ENCODE measurements at regions not wholly inside any gene's neighbourhood (a gene's known extent, or its start where the extent isn't known, plus 50 kb on each side); places are given as distances from the start of the nearest gene placed in this dataset.

GRCh38 chr17:53949473-53950090, 126.9 kb downstream of the KIF2B start:
- Histone ChIP-seq H3K27ac (ENCODE audit: control insufficient read depth, insufficient read depth, low read length) (no peak overlapping the region), H2AFZ (ENCODE audit: control insufficient read depth, low read length) (no peak overlapping the region), H3K9ac (ENCODE audit: control insufficient read depth, extremely low read depth, insufficient read depth, low read length) (no peak overlapping the region), H3K4me3 (ENCODE audit: control insufficient read depth in 2 of 3, extremely low read depth in 1 of 3, insufficient read depth in 2 of 3, low read depth in 1 of 3, low read length in 3 of 3) (no peak overlapping the region), H3K36me3 (ENCODE audit: control insufficient read depth in 2 of 2, extremely low read depth in 1 of 2, insufficient read depth in 2 of 2, low read length in 2 of 2) (no peaks in the 10 kb centered on the region), H4K20me1 (ENCODE audit: control insufficient read depth, extremely low read depth, insufficient read depth, low read length) (no peaks in the 10 kb centered on the region), H3K4me1 (ENCODE audit: control insufficient read depth, extremely low read depth, insufficient read depth, low read length) (peaks cover 7% of the 10 kb centered on the region), H3K79me2 (ENCODE audit: control insufficient read depth, insufficient read depth, low read length) (no peaks in the 10 kb centered on the region), H3K9me1 (ENCODE audit: control insufficient read depth, extremely low read depth, insufficient read depth, low read length) (no peaks in the 10 kb centered on the region), H3K27me3 (ENCODE audit: control insufficient read depth, extremely low read depth, insufficient read depth, low read length) (no peaks in the 10 kb centered on the region), H3K9me3 (ENCODE audit: control insufficient read depth, low read depth, low read length) (no peaks in the 10 kb centered on the region), H3K4me2 (ENCODE audit: control insufficient read depth, extremely low read depth, insufficient read depth, low read depth, low read length) (no peak overlapping the region)
- dilution Hi-C loops (cut with MboI; ENCODE audit: extremely low pct_ligation_motif_present, low sequenced_read_pairs): no loop called here
- peak; percentile 80 for FAIRE-seq
- TF ChIP-seq EZH2 (IDR thresholded peaks at IDR 0.05; ENCODE audit: low read length) (no peak), CTCF (optimal IDR thresholded peaks at IDR 0.05 in 1 of 3, IDR thresholded peaks at IDR 0.05 in 1 of 3, conservative IDR thresholded peaks at IDR 0.05 in 1 of 3; ENCODE audit: extremely low read depth in 1 of 3, insufficient read depth in 2 of 3, low read length in 3 of 3) (no peak)
- DNase-seq (ENCODE audit: low read depth, low spot score): peak; percentile 54

- Histone ChIP-seq H4K20me1 (ENCODE audit: control insufficient read depth, extremely low read depth, insufficient read depth, low read length) (no peaks in the 10 kb centered on the region), H3K27ac (ENCODE audit: control insufficient read depth, insufficient read depth, low read length) (peak overlapping the region; percentile 19), H3K4me1 (ENCODE audit: control insufficient read depth, extremely low read depth, insufficient read depth, low read length) (peaks cover 7% of the 10 kb centered on the region), H3K36me3 (ENCODE audit: control insufficient read depth in 2 of 2, extremely low read depth in 1 of 2, insufficient read depth in 2 of 2, low read length in 2 of 2) (no peaks in the 10 kb centered on the region), H3K9ac (ENCODE audit: control insufficient read depth, extremely low read depth, insufficient read depth, low read length) (no peak overlapping the region), H3K4me3 (ENCODE audit: control insufficient read depth in 2 of 3, extremely low read depth in 1 of 3, insufficient read depth in 2 of 3, low read depth in 1 of 3, low read length in 3 of 3) (no peak overlapping the region), H3K27me3 (ENCODE audit: control insufficient read depth, extremely low read depth, insufficient read depth, low read length) (no peaks in the 10 kb centered on the region), H3K9me3 (ENCODE audit: control insufficient read depth, low read depth, low read length) (no peaks in the 10 kb centered on the region), H2AFZ (ENCODE audit: control insufficient read depth, low read length) (no peak overlapping the region), H3K79me2 (ENCODE audit: control insufficient read depth, insufficient read depth, low read length) (no peaks in the 10 kb centered on the region), H3K4me2 (ENCODE audit: control insufficient read depth, extremely low read depth, insufficient read depth, low read depth, low read length) (no peak overlapping the region), H3K9me1 (ENCODE audit: control insufficient read depth, extremely low read depth, insufficient read depth, low read length) (no peaks in the 10 kb centered on the region)
- dilution Hi-C loops (cut with MboI; ENCODE audit: extremely low pct_ligation_motif_present, low sequenced_read_pairs): no loop called here
- TF ChIP-seq CTCF (optimal IDR thresholded peaks at IDR 0.05 in 1 of 3, IDR thresholded peaks at IDR 0.05 in 1 of 3, conservative IDR thresholded peaks at IDR 0.05 in 1 of 3; ENCODE audit: extremely low read depth in 1 of 3, insufficient read depth in 2 of 3, low read length in 3 of 3) (peak in 1 of 3 experiments; percentile 11), EZH2 (IDR thresholded peaks at IDR 0.05; ENCODE audit: low read length) (no peak)
- no peak for DNase-seq (ENCODE audit: low read depth, low spot score)
- FAIRE-seq: no peak
Observed at GRCh38 chr17:53950207-53950857, 127.6 kb downstream of the KIF2B start.
